NCI-H2196 treated with DMSO at 0.1 percent for 48 hours (cell line): ENCODE measurements at regions not wholly inside any gene's neighbourhood (a gene's known extent, or its start where the extent isn't known, plus 50 kb on each side); places are given as distances from the start of the nearest gene placed in this dataset.
"Not testable (repeated sequence)": the region's sequence is repeated elsewhere in the genome, so short reads cannot be mapped to it uniquely, and the experiment has no call there.

ENCODE experiments used
- DNase-seq: peaks from one replicate; lab custom pipeline; 2025; ENCODE audit not compliant: unreplicated experiment; lab: John Stamatoyannopoulos, UW

DNA sequence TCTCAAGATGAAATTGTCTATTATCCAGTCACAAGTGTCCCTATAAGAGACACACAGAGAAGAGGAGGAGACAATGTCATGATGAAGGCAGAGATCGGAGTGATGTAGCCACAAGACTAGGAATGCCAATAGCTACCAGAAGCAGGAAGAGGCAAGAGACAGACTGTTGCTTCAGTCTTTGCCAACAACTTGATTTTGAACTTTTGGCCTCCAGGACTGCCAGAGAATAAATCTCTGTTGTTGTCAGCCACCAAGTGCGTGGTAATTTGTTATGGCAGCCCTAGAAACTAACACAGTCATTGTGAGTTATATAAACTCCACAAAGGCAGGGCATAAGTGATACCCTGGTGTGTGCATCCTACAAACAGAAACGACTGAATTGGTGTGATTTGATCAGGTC, 517.0 kb downstream of the BTBD3 start:
- no peak for DNase-seq

DNA sequence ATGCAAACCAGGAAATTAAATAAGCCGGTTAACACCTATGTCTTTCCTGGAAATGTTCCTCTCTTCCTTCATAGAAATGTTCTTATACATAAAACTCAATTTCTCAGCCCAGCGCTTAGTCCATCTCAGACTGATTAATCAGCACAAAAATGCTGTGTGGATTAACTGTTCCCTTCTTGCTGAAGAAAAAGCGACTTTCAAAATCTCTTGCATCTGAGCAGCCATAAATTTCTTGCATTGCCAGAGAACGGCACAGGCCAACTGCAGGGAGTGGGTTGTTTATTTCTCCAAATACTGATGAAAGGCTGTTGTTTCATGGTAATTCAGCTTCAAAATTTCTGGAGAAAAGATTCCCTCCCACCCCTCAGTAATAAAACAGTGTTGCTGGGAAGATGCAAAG, 517.6 kb downstream of the BTBD3 start:
- DNase-seq, result no peak

DNA sequence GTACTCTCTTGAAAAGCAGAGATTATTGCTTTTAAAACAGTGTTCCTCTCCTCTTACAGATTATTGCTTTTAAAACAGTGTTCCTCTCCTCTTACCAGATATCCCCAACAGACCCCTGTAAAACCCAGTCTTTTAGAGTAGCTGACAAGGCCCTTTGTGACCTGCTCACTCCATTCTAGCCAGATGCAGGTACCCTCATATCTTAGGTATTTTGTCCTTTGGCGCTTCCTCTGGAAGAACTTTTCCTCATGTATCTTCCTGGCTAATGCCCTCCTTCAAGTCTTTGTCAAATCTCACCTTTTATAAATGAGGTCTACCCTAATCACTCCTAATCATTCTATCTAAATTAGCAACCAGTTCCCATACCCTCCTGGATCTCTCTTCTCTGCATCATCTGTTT, 536.0 kb downstream of the BTBD3 start:
- DNase-seq, result no peak

DNA sequence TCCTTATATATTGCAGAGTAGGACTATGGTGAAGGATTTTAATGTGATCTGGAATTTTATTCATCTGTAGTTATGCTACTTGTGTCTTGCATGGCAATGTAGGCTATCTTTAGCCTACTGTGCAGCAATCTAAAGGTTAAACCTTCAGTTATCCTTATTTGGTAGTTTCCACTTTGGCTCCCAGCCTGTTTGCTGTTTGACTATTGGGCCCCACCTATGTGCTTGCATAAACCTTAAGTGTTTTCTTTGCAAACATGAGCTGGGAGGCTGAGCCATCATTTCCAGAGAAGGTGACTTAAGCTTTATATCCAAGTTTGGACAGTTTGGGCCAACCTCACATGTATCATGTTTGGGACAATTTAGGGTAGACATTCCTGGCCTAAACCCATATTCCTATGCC, 537.5 kb downstream of the BTBD3 start:
- DNase-seq, result no peak

DNA sequence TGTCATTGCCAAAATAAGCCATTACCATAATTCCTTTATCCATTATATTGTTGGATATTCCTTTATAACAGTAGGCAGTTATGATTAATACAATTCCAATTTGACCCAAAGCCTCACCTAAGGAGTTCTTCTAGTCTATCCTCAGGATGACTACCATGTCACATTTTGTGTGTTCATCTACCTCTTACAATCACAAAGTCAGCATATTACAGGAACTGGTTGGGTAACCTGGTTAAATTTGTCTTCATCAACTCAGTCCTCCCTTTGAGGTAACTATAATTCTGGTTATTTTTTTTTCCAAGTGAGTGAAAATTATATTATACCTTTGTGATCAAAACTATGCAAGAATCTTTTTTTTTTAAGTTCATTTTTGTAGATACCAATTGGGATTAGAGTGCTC, 540.5 kb downstream of the BTBD3 start:
- DNase-seq, result no peak

DNA sequence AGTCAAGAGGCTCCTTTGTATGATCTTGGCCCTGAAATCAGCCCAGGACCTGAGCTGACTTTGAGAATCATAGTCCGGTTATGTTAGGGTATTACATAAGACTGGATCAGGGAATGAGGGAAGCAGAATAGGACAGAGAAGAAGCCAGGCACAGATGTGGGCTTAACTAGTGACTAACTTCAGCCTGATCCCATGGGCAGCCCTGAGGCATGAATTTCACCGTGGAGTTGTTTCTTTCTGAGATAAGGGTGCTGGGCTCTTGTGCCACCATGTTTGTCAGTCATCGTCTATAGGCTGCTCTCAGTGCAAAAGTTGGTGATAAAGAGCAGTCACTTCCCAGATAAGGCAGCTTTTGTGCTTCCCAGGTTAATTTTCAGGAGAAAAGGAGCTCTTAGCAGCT, 544.7 kb upstream of the SPTLC3 start:
- no peak for DNase-seq

DNA sequence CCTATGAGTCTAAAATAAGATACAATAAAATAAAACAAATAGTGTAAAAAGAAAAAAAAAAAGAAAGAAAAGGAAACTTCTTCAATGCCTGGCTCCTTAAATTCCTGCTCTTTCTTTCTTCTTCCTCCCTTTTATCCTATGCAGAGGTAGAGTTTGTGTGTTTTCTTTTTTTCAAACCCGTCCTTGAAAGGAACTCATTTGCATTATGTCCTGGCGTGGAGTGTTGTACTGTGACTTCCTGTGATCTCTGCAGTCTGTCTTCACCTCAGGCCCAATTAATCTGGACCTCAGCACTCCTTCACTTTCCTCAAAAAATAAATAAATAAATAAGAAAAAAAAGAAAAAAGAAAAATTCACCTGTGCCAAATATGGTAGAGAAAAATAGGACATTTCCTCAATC, 541.9 kb upstream of the SPTLC3 start:
- DNase-seq, result no peak

DNA sequence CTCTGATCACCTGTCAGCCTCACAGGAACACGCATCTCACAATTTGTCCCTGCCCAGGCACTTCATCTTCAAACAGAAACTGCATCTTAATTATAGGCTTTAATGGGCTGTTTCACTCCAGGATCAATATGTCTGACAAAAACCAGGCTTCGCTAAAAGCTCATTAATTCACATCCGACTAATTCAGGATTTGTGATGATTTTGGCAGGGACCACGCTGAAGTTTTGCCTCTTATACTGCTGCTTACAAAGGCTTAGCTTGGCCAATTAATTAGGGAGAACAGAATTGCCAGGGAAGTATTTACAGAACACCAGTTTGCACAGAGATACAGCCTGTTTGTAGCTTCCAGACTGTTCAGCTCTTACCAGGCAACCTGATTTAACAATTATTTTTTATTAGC, 541.0 kb upstream of the SPTLC3 start:
- no peak for DNase-seq

DNA sequence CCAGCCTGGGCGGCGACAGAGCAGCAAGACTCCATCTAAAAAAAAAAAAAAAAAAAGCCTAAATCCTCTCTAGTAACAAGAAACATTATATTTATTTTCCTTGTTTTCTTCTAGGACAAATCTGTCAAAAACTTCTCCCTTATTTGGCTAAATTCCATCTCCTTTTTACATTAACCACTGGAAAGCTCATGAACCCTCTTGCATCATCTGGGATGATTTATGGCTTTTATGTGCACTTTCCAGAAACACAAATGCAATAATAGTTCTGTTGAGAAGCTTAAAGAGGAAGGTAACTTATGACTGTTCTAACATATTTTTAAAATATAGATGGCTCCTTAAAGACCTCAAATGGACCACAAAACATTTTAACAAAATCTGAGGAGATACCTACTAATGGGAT, 526.1 kb upstream of the SPTLC3 start:
- no peak for DNase-seq

DNA sequence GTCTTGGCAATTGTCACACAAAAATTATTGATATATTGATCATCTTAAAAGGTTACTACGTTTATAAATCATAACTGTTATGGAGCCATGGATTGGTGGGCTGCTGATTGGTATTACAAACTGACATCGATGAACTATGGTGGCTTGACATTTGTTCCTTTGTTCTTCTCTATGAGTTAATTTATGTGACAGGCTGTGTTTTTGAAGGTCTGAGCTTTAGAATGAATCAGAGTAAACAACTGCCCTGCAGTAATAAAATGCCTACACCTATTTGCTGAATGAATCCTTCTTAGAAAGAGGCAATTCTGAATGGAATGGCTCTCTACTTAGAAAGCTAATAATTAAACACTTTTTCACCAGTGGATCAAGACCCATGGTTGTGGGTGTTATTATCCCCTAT, 506.3 kb upstream of the SPTLC3 start:
- no peak for DNase-seq

DNA sequence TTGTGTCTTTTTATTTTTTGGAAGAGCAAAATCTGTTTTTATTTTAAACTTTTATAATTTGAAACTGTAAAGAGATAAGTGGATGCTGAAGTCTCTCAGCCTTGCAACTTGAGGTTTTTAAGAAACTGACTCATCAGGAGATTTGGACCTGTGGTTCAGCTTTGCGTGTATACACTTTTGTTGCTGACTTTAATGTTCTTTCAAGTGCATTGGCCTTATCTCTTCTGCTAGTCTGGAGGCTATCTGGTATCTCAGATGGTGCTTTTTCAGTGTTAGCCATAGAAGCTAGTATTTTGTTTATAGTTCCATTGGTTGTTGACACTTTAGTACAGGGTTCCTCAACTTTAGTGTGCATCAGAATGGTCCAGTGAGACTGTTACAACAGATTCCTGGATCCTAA, 504.0 kb upstream of the SPTLC3 start:
- DNase-seq, result no peak

DNA sequence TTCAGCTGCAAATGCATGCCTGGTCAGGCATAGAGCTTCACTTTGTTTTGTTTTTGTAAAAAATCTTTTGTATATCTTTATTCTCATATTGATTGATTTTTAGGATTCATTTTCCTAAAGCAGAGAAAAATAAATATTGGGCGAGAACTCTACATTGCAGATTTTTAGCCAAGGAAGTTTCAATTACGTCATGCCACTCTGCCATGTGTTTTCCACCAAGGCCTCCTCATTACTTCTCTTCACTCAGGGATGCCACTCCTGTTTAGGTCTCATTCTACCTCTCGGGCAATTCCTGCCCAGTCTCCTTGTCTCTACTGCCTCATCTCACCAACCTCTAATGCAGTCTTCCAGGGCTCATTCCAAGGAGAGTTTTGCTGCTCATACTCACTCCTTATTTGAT, 497.3 kb upstream of the SPTLC3 start:
- no peak for DNase-seq

DNA sequence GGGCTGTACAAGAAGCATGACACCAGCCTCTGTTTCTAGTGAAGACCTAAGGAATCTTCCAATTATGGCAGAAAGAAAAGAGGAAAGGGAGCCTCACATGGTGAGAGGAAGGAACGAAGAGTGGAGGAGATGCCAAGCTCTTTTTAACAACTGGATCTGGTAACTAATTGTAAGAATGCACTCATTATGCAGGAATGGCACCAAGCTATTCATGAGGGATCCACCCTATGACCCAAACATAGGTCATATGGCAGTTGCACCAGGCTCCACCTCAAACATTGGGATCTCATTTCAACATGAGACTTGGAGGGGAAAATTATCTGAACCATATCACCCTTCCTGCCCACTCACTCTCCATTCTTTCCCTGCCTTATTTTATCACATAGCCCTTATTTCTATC, 496.0 kb upstream of the SPTLC3 start:
- no peak for DNase-seq

DNA sequence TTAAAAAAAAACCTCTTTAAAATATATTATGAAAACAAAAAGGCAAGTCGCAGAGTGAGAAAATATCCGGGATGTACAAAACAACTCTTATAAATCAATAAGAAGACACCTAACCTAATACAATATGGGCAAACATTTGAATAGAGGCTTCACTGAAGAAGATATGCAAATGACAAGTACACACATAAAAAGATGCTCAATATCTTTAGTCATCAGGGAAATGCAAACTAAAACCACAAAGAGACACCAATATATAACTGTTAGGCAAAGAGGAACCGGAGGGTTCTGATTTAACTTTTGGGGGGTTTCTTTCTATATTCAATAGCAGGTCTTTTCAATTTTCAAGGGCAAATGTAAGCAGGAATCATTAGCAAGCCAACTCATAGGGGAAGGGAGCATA, 480.7 kb upstream of the SPTLC3 start:
- no peak for DNase-seq

DNA sequence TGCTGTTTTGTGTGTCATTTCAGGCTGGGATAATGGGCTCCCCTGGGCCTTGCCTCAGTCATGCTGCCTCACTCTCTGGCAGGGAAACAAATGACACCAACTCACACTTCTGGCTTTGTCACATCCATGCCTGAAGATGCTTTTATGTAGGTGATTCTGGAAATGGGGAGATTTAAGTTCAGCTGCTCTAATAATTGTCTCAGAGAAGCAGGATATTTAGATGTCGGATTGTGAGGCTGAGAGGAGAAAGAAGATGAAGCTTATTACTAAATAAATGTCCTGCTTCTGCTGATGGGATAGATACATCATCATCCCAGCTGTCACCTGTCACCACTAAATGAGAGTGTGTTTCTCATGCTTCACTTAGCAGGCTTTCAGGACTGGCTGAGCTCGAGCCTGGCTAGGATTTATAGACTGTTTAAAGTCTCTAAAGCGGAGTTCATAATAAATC, 480.2 kb upstream of the SPTLC3 start:
- no peak for DNase-seq

DNA sequence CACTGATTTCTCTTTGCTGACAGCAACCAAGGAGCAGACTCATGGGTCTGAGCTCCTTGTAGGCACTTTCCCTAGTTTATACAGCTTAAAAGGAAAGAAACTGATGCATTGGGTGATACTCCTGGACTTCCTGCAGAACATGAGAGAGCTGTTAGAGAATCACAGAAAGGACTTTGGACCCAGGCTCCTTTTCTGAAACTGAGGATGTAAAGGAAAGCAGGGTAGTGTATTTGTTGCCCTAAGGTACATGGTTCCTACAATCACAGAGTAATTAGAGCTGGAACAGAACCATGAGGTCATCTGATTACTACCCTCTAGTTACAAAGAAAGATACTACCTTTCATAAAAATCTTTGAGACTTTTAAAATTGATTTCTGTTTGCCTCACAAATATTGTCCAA, 477.1 kb upstream of the SPTLC3 start:
- no peak for DNase-seq

DNA sequence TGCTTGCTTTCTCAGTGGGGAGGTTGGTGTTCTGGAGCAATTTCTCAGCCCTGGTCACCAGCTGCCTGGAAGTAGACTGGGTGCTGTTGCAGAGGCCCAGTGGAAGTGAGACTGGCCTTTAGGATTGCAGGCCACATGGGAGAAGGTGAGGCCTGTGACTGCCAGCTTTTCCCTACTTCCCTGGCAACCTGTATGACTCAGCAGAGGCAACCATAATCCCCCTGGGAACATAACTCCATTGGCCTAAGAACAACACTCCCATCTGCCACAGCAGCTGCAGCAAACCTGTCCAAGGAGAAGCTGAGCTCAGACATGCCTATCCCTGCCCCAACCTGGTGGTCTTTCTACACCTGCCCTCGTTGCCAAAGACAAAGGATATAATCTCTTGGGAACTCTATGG, 473.5 kb upstream of the SPTLC3 start:
- DNase-seq, result no peak

DNA sequence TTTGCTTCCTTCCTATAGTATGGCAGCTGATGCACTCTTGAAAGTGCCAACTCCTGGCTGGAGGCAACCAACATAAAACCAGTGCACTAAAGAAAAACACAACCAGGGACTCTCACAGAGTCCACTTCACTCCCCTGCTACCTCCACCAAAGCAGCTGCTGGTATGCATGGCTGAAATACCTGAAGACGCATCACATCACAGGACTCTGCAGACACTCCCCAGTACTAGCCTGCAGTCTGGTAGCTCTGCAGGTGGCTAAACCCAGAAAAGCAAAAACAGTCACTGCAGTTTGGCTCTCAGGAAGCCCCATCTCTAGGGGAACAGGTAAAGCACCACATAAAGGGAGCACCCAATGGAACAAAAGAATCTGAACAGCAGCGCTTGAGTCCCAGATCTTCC, 473.0 kb upstream of the SPTLC3 start:
- no peak for DNase-seq

DNA sequence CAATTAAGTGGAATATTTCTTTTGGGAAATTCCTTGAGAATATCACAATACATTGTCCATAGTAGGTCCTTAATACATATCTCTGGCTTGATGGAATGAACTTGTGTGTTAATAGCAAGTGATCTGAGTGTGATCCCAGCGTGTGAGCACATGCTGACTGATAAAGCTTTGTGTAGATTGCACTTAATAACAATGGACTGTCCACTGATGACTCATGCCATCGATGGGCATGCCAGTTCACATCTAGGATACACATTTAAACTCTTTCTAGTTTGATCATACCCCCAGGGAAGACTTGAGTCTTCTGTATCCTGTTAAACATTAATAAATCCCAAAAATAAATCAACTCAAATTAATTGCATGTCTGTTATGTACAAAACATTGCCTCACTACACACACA, 454.3 kb upstream of the SPTLC3 start:
- no peak for DNase-seq

DNA sequence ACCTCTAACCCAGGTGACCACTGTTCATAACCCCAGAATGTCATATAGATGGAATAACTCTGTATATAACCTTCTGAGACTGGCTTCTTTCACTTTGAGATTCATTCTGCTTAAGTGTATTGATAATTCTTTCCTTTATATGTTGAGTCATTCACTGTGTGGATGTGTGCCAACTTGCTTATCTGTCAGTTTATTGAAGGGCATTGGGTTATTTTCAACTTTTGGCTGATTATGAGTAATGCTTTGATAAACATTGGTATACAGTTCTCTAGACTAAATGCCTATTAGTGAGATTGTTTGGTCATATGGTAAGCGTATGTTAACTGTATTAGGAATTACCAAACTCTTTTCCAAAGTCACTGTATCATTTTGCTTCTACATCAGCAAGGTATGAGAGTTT, 453.4 kb upstream of the SPTLC3 start:
- no peak for DNase-seq

DNA sequence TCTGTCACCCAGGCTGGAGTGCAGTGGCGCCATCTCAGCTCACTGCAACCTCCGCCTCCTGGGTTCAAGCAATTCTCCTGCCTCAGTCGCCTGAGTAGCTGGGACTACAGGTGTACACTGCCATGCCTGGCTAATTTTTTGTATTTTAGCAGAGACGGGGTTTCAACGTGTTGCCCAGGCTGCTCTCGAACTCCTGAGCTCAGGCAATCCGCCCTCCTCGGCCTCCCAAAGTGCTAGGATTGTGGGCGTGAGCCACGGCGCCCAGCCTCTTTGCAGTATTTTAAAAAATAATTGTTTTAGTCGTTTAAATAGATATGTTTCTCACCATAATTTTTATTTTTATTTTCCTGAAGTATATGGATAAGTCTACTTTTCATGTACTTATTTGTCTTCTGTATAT, 452.9 kb upstream of the SPTLC3 start:
- DNase-seq, result not testable (repeated sequence)

DNA sequence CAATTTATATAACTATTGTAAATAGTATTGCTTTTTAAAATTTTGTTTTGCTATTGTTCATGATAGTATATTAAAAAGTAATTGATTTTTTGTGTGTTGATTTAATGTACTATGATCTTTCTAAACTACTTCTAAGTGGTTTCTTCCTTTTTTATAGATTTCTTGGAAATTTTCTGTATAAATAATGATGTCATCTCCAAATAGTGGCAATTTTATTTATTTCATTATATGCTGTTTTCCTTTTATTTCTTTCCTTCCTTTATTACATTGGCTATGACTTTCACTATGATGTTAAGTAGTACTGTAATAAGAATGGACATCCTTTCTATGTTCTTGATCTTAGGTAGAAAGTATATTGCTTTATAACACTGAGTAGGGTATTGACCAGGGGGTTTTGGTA, 451.5 kb upstream of the SPTLC3 start:
- DNase-seq, result no peak

DNA sequence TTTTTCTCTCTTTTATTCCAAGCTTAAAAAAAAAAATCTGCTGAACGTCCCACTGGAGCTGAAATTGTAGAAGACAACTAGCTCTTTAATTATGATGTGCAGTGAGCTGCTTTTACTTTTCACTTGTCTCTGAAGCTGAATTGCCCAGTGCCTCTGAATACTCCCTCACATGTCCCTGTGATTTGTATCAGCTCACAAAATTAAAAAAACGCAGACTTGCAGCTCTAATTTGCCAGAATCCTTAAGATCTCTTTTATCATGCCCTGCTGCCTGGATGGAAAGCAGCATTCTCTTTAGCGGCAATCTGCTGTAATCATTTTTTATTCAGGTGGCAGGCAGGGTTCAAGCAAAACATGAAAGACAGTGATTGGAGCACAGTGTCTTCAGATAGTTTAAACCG, 443.8 kb upstream of the SPTLC3 start:
- no peak for DNase-seq

DNA sequence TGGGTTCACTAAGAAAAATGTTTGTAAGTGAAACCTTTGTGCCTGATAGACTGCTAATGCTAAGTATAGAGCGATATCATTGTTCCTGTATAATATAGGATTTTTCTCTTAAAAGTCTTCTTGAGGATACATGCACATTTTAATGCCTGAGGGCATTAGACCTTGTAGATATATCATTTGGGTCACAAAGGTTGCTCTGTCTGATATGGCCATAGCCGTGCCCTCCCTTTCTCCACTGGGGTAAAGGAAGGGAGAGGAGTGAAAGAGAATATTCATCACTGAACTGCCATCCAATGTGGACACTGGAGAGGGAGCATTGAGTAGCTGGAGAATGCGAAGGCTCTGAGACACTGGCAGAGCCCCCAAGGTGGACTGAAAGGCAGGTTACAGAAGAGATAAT, 442.2 kb upstream of the SPTLC3 start:
- DNase-seq, result no peak
